Small intestine (tissue), 7 donors: ENCODE measurements at regions not wholly inside any gene's neighbourhood (a gene's known extent, or its start where the extent isn't known, plus 50 kb on each side); places are given as distances from the start of the nearest gene placed in this dataset.

Experiments used
- DNase-seq, 2 donors: peaks; one replicate each; pipeline versions ENCODE4 v3.0.0 to v3.0.0-alpha.2; 2013
- FAIRE-seq: peaks from 2 replicates; lab custom pipeline; 2012; peaks lifted over from hg19 to GRCh38; lab: Jason Lieb, UNC
- H3K27ac ChIP-seq, 3 donors: one replicate each; pipeline ENCODE4 v1.5.1; 2013; ENCODE audit warnings: low read length in 2 of 3, mild to moderate bottlenecking in 2 of 3, control low read depth in 1 of 3, inconsistent platforms in 1 of 3, low read depth in 1 of 3, moderate library complexity in 1 of 3
- H3K27me3 ChIP-seq, 3 donors: one replicate each; pipeline ENCODE4 v1.6.1; 2013; ENCODE audit warnings: low read length in 3 of 3, inconsistent platforms in 1 of 3; ENCODE audit not compliant: control insufficient read depth in 3 of 3, insufficient read depth in 3 of 3
- H3K36me3 ChIP-seq, 3 donors: one replicate each; pipeline ENCODE4 v1.6.1; 2013; ENCODE audit warnings: low read length in 3 of 3, inconsistent platforms in 1 of 3, low read depth in 1 of 3, mild to moderate bottlenecking in 1 of 3, moderate library complexity in 1 of 3; ENCODE audit not compliant: control insufficient read depth in 3 of 3, insufficient read depth in 2 of 3
- H3K4me1 ChIP-seq, 3 donors: one replicate each; pipeline ENCODE4 v1.6.1; 2013; ENCODE audit warnings: low read length in 2 of 3, inconsistent platforms in 1 of 3, low read depth in 1 of 3, mild to moderate bottlenecking in 1 of 3, moderate library complexity in 1 of 3; ENCODE audit not compliant: control insufficient read depth in 3 of 3, insufficient read depth in 2 of 3
- H3K4me3 ChIP-seq, 3 donors: one replicate each; pipeline ENCODE4 v1.5.1; 2013; ENCODE audit warnings: low read length in 3 of 3, control low read depth in 1 of 3, inconsistent platforms in 1 of 3, low read depth in 1 of 3, mild to moderate bottlenecking in 1 of 3, moderate library complexity in 1 of 3
- H3K9me3 ChIP-seq, 2 donors: one replicate each; pipeline ENCODE4 v1.6.1; 2013; ENCODE audit warnings: low read depth in 1 of 2, low read length in 1 of 2; ENCODE audit not compliant: control insufficient read depth in 2 of 2, insufficient read depth in 1 of 2
- WGBS, 3 donors: extraction: QIAGEN DNeasy Blood & Tissue Kit; methylation state at CpG; one replicate each; pipeline ENCODE4 v1.1.7; 2013; 5-methylcytosine and 5-hydroxymethylcytosine counted together
- donor health status: healthy with polysubstance abuse.
- donor health status: control.
- donor health status: control.
- donor health status: Bipolar disorder and iron deficiency.
- donor health status: healthy.

- H3K4me3 ChIP-seq, result no peak overlapping the region
- WGBS, 3 donors, result 54 to 60% (median 55%) methylated on average over 3 of the region's 3 CpGs
- no peak overlapping the region for H3K27ac ChIP-seq
- H3K4me1 ChIP-seq, result no peaks in the 10 kb centered on the region
- H3K36me3 ChIP-seq, result no peaks in the 10 kb centered on the region
- DNase-seq, result no peak
- H3K27me3 ChIP-seq, result no peaks in the 10 kb centered on the region
- no peak for FAIRE-seq
- H3K9me3 ChIP-seq, result peaks cover 0 to 6% of the 10 kb centered on the region in 2 donors
Observed at GRCh38 chr5:156273325-156273724, 53.6 kb upstream of the SGCD start.

GRCh38 chr5:156274453-156274852 lies 52.5 kb upstream of the SGCD start:
- no peak for FAIRE-seq
- H3K9me3 ChIP-seq, result no peaks in the 10 kb centered on the region
- no peak overlapping the region for H3K27ac ChIP-seq
- H3K27me3 ChIP-seq, result no peaks in the 10 kb centered on the region
- H3K4me1 ChIP-seq, result no peaks in the 10 kb centered on the region
- DNase-seq, result no peak
- no peaks in the 10 kb centered on the region for H3K36me3 ChIP-seq
- WGBS, 3 donors, result 20 to 59% (median 38%) methylated on average over 1 of the region's 1 CpG
- H3K4me3 ChIP-seq, result no peak overlapping the region
